SU-DHL-6 (cell line): ENCODE measurements at regions not wholly inside any gene's neighbourhood (a gene's known extent, or its start where the extent isn't known, plus 50 kb on each side); places are given as distances from the start of the nearest gene placed in this dataset.
A peak's percentile ranks its signal among the peaks of the same experiment; 100 is the strongest.

Experiments used
- H2AFZ ChIP-seq: fragments of 200-600 bp; sonication (generic); 2 replicates; pipeline ENCODE4 v1.6.1; 2014; ENCODE audit warnings: low read depth, mild to moderate bottlenecking, moderate library complexity, mixed read lengths, antibody characterized with exemption, low read length; ENCODE audit not compliant: severe bottlenecking
- H3F3A ChIP-seq: fragments of 200-600 bp; shearing (Covaris generic); 2 replicates; pipeline ENCODE4 v1.6.0; 2016; ENCODE audit warnings: antibody characterized with exemption, mild to moderate bottlenecking; ENCODE audit not compliant: insufficient read depth
- H3K27ac ChIP-seq: fragments of 200-600 bp; sonication (generic); 2 replicates; pipeline ENCODE4 v1.5.1; 2016; ENCODE audit warnings: low read depth, mild to moderate bottlenecking, low read length, moderate library complexity, mixed read lengths
- H3K27me3 ChIP-seq: fragments of 200-600 bp; sonication (generic), shearing (Covaris generic); 2 replicates; pipeline ENCODE4 v1.6.0; 2014; ENCODE audit warnings: mild to moderate bottlenecking, low read length
- H3K36me3 ChIP-seq: fragments of 200-600 bp; sonication (generic); 2 replicates; pipeline ENCODE4 v1.6.1; 2014; ENCODE audit warnings: mild to moderate bottlenecking, low read length, mixed read lengths
- H3K4me2 ChIP-seq: fragments of 300-600, 200-600 bp; shearing (Covaris generic), sonication (generic); 2 replicates; pipeline ENCODE4 v1.6.0; 2014; ENCODE audit warnings: low read length, low read depth, mild to moderate bottlenecking; ENCODE audit not compliant: poor library complexity, severe bottlenecking
- H3K4me3 ChIP-seq: fragments of 200-600 bp; sonication (generic); 2 replicates; pipeline ENCODE4 v1.5.1; 2014; ENCODE audit warnings: antibody characterized with exemption, low read length, mild to moderate bottlenecking, mixed read lengths; ENCODE audit not compliant: insufficient read depth, poor library complexity, severe bottlenecking
- H3K79me2 ChIP-seq: fragments of 200-600 bp; sonication (generic); 2 replicates; pipeline ENCODE4 v1.6.1; 2014; ENCODE audit warnings: mild to moderate bottlenecking, low read length, moderate library complexity; ENCODE audit not compliant: insufficient read depth
- H3K9ac ChIP-seq: fragments of 200-600 bp; sonication (generic); 2 replicates; pipeline ENCODE4 v1.7.0; 2014; ENCODE audit warnings: mild to moderate bottlenecking, low read length
- H3K9me2 ChIP-seq: fragments of 200-600 bp; sonication (generic); replicated peaks from 2 replicates; pipeline ENCODE4 v1.6.1; 2014; ENCODE audit warnings: low read length; ENCODE audit not compliant: insufficient read depth
- H3K9me3 ChIP-seq: fragments of 200-600 bp; sonication (generic); 2 replicates; pipeline ENCODE4 v1.6.1; 2014; ENCODE audit warnings: low read length, mixed read lengths; ENCODE audit not compliant: insufficient read depth
- H4K20me1 ChIP-seq: fragments of 200-600 bp; sonication (generic); 2 replicates; pipeline ENCODE4 v1.6.1; 2014; ENCODE audit warnings: low read depth, mild to moderate bottlenecking, antibody characterized with exemption, low read length, moderate library complexity, mixed read lengths
- CTCF ChIP-seq: fragments of 200-600 bp; sonication (generic); IDR thresholded peaks from one replicate; pipeline ENCODE4 v1.5.1; 2017; ENCODE audit warnings: antibody characterized with exemption, mild to moderate bottlenecking, low read length, moderate library complexity; ENCODE audit not compliant: insufficient read depth, poor library complexity, severe bottlenecking
- EZH2phosphoT487 ChIP-seq: fragments of 200-600 bp; sonication (generic), shearing (Covaris generic); conservative IDR thresholded peaks from 2 replicates; pipeline ENCODE4 v1.6.1; 2018; ENCODE audit warnings: mild to moderate bottlenecking, antibody characterized with exemption, low read length, moderate library complexity, mixed read lengths

DNA sequence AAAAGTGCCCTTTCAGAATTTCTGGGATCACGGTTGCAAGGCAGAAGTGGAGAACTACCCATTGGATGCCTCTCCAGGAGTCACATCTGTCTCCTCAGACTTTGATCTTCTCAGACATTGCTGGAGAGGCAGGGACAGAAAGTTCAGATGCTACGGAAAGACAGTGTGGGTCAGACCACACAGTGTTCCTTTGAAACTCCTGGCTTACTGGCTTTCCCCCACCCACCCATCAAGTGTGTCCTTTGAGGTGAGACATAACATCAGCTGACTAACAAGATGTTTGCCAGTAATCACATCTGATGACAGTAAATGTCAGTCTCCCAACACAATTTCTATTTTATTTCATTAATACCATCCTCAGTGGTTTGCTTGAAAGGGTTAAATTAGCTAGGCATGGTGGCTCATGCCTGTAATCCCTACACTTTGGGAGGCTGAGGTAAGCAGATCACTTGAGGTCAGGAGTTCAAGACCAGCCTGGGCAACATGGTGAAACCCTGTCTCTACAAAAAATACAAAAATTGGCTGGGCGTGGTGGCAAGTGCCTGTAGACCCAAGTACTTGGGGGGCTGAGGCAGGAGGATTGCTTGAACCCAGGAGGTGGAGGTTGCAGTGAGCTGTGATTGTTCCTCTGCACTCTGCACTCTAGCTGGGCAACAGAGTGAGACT is 67.2 kb upstream of the SNX9 start:
- Histone ChIP-seq H3K27ac (no peak overlapping the region), H3K9me2 (no peaks in the 10 kb centered on the region), H3K4me3 (no peak overlapping the region), H3K27me3 (no peaks in the 10 kb centered on the region), H2AFZ (no peak overlapping the region), H3K9ac (no peak overlapping the region), H3K9me3 (no peaks in the 10 kb centered on the region), H3K36me3 (no peaks in the 10 kb centered on the region), H4K20me1 (no peaks in the 10 kb centered on the region), H3K4me2 (no peak overlapping the region), H3F3A (no peaks in the 10 kb centered on the region), H3K79me2 (no peaks in the 10 kb centered on the region)
- TF ChIP-seq CTCF (no peak), EZH2phosphoT487 (no peak)

DNA sequence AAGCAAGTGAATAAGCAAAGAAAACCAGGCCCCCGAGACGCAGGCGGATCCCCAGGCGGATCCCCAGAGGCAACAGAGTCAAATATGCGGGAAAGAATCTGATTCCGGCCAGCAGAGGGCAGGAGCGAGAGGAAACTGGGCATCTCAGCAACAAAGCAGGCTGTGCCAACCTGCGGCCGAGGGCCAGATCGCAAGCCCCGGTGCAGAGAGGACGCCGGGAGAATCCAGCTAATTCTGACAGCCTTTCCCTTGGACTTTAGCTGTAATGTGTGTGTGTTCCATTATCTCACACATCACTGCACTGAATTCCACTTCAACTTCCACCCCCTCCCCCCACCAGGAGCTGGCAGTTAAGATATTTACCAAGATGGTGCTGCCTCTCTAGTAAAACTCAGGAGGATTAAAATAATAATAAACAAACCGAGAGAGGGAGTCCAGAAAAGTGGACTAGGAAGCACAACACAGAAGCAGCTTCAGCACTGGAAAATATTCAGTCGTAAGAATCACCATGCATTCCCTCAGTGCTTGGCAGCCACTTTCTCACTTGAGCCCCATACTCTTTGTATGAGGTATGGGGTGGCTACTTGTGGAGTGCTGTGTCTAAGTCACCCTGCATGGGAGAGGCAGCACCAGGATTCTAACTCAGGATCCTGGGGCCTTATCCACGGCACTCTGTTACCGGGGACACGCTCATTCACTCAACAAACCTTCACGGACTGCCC is 66.2 kb upstream of the SNX9 start:
- no peak overlapping the region for H3K4me2 ChIP-seq
- no peak overlapping the region for H3K27ac ChIP-seq
- H3K27me3 ChIP-seq = no peaks in the 10 kb centered on the region
- no peaks in the 10 kb centered on the region for H3K79me2 ChIP-seq
- no peaks in the 10 kb centered on the region for H4K20me1 ChIP-seq
- TF ChIP-seq EZH2phosphoT487 (no peak), CTCF (peak; percentile 42)
- no peak overlapping the region for H3K4me3 ChIP-seq
- no peaks in the 10 kb centered on the region for H3K36me3 ChIP-seq
- H2AFZ ChIP-seq = no peak overlapping the region
- H3K9ac ChIP-seq = no peak overlapping the region
- no peaks in the 10 kb centered on the region for H3K9me3 ChIP-seq
- no peaks in the 10 kb centered on the region for H3K9me2 ChIP-seq
- no peaks in the 10 kb centered on the region for H3F3A ChIP-seq

DNA sequence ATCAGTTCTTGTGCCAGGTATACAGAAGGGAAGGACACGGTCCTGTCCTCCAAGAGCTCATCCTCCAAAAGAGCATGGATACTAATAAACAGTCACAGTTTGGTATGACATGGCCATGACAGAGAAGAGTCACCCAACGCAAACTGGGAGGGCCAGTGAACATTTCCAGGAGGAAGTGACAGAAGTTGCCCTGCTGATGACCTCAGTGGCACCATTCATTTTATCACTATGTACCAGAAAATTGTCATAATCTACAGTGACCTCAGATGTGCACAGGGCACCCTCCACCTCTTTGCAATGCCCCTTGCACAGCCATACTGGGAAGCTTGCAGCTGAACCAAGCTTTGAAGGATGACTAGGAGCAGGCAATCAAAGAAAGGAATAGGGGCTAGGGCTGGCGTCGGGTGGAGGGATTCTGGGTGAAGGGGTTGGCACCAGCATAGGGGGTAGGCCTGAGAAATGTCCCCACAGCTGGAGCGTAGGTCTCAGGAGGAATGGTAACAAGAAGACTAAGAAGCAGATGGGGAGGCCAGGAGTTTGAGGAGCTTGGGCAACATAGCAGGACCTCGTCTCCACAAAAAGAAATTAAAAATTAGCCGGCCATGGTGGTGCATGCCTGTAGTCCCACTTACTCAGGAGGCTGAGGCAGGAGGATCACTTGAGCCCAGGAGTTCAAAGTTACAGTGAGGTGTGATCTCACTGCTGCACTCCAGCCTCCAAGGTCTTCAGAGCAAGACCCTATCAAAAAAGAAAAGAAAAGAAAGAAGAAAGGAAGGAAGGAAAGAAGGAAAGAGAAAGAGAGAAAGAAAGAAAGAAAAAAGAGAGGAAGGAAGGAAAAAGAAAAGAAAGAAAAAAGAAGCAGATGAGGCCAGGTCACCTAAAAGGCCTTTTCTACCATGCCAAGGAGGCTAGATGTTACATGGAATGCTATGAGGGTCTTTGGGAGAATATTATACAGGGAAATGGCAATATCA is 65.3 kb upstream of the SNX9 start:
- H3K36me3 ChIP-seq = no peaks in the 10 kb centered on the region
- H3F3A ChIP-seq = peaks cover 5% of the 10 kb centered on the region; the same call in 1 of the 2 replicates
- no peak overlapping the region for H2AFZ ChIP-seq
- H3K79me2 ChIP-seq = no peaks in the 10 kb centered on the region
- no peak overlapping the region for H3K9ac ChIP-seq
- no peak overlapping the region for H3K4me2 ChIP-seq
- H3K4me3 ChIP-seq = no peak overlapping the region
- TF ChIP-seq EZH2phosphoT487 = no peak
- TF ChIP-seq CTCF = no peak
- no peak overlapping the region for H3K27ac ChIP-seq
- no peaks in the 10 kb centered on the region for H3K27me3 ChIP-seq
- no peaks in the 10 kb centered on the region for H3K9me3 ChIP-seq
- no peaks in the 10 kb centered on the region for H4K20me1 ChIP-seq
- no peaks in the 10 kb centered on the region for H3K9me2 ChIP-seq
